Upper lobe of left lung (tissue), 4 donors: ENCODE measurements at regions not wholly inside any gene's neighbourhood (a gene's known extent, or its start where the extent isn't known, plus 50 kb on each side); places are given as distances from the start of the nearest gene placed in this dataset.

Experiments
- POLR2A ChIP-seq, 4 donors: fragments of 450-650 bp; IDR thresholded peaks; one replicate each; pipeline ENCODE4 v1.5.1; 2016 to 2017; ENCODE audit warnings: antibody characterized with exemption in 4 of 4, mild to moderate bottlenecking in 2 of 4
- POLR2AphosphoS5 ChIP-seq, 2 donors: sonication (generic); formaldehyde crosslinking; IDR thresholded peaks; one replicate each; pipeline ENCODE4 v1.5.1; 2017; ENCODE audit warnings: antibody characterized with exemption in 2 of 2
- TF ChIP-seq, protein P1 (sequence below), 6 experiments: fragments of 450-650 bp in 4 of 6; fragments of 200-600 bp in 2 of 6; sonication (generic) in 2 of 6; IDR thresholded peaks; one replicate each; pipeline ENCODE4 v1.5.1; 2016 to 2019; ENCODE audit warnings: antibody characterized with exemption in 6 of 6

DNA sequence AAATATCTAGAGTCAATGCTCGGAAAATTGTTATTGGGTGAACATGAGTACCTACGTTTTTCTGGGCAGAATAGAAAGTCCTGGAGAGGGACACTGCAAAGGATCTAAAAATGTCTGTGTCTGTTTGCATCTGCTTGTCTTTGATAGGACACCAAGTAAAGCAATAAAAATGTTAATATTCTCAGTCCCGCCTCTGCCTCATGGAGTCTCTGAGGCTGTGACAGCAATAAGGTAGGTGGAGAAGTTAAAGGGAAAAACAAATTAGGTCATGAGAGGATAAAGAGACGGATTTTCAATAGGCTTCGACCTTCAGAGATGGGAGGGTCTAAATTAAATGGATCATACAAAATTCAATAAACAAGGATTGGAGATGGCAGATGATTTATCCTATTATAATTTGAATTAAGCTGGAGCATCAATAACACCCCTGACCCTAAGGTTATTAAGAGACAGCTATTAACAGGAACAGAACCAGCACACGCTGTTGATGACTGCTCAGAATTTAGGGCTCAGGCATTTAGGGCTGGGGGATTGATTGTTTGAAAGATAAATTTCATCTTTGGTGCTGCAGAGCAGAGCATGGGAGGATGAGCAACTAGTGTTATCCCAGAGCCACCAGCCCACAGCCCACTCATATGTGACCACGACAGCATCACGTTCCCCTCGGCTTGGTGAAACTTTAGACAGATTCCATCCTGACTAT is 620.3 kb upstream of the CDH4 start:
- TF ChIP-seq, protein P1, sequence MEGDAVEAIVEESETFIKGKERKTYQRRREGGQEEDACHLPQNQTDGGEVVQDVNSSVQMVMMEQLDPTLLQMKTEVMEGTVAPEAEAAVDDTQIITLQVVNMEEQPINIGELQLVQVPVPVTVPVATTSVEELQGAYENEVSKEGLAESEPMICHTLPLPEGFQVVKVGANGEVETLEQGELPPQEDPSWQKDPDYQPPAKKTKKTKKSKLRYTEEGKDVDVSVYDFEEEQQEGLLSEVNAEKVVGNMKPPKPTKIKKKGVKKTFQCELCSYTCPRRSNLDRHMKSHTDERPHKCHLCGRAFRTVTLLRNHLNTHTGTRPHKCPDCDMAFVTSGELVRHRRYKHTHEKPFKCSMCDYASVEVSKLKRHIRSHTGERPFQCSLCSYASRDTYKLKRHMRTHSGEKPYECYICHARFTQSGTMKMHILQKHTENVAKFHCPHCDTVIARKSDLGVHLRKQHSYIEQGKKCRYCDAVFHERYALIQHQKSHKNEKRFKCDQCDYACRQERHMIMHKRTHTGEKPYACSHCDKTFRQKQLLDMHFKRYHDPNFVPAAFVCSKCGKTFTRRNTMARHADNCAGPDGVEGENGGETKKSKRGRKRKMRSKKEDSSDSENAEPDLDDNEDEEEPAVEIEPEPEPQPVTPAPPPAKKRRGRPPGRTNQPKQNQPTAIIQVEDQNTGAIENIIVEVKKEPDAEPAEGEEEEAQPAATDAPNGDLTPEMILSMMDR (IDR thresholded peaks at IDR 0.05): no peak
- TF ChIP-seq POLR2AphosphoS5 (IDR thresholded peaks at IDR 0.05): no peak
- TF ChIP-seq POLR2A (IDR thresholded peaks at IDR 0.05): no peak
